ENCODE measurements at regions not wholly inside any gene's neighbourhood (a gene's known extent, or its start where the extent isn't known, plus 50 kb on each side); places are given as distances from the start of the nearest gene placed in this dataset.

GRCh38 chr4:81586706-81587105, 115.0 kb upstream of the RASGEF1B start:
- TF ChIP-seq SIN3A (IDR thresholded peaks at IDR 0.05; ENCODE audit: borderline replicate concordance, insufficient read depth, low read length) = no peak
- TF ChIP-seq POLR2AphosphoS5 (IDR thresholded peaks at IDR 0.05; ENCODE audit: low read depth, low read length) = no peak
